ENCODE measurements at regions not wholly inside any gene's neighbourhood (a gene's known extent, or its start where the extent isn't known, plus 50 kb on each side); places are given as distances from the start of the nearest gene placed in this dataset.
"Not testable (repeated sequence)": the region's sequence is repeated elsewhere in the genome, so short reads cannot be mapped to it uniquely, and the experiment has no call there.

DNA sequence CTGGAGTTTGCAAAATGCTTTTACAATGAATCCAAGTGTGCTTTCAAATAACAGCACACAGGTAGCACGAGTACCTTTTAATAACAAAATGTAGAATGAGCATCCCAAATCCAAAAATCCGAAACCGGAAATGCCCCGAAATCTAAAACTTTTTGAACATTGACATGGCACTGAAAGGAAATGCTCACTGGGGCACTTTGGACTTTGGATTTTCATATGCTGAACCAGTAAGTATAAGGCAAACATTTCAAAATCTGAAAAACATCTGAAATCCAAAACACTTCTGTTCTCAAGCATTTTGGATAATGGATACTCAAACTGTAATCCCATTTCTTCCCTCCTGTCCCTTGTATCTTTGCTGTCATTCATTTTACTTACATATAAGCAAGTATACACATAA is 50.1 kb downstream of the GCNT4 start:
- DNase-seq (ENCODE audit: low read depth) = no peak

DNA sequence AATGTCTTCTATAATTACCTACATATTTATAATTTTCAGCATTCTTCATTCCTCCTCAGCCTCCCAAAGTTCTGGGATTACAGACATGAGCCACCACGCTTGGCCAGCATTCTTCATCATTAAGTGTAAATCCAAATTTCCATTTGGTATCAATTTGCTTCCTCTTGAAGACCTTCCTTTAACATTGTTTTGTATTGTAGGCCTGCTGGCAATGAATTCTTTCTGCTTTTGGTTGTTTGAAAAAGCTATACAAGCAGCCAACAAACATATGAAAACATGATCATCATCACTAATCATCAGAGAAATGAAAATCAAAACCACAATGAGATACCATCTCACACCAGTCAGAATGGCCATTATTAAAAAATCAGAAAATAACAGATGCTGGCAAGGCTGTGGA is 56.4 kb downstream of the GCNT4 start:
- DNase-seq (ENCODE audit: low read depth) = no peak

DNA sequence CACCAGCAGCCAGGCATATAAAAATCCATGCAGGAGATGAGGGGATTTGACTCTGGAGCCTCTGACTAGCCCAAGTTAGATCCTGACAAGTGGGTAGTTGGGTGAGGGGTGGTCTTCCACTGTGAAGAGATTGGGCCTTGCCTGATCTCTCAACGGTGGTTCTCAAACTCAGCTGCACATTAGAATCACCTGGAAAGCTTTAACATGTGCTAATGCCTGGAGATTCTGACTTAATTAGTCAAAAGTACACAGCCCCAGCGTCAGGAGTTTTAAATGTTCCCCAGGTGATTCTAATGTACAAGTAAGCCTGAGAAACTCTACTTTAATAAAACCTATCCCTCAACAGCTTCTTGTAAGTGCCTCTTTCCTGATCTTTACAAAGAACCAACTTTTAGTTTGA is 57.5 kb downstream of the GCNT4 start:
- no peak for DNase-seq (ENCODE audit: low read depth)

DNA sequence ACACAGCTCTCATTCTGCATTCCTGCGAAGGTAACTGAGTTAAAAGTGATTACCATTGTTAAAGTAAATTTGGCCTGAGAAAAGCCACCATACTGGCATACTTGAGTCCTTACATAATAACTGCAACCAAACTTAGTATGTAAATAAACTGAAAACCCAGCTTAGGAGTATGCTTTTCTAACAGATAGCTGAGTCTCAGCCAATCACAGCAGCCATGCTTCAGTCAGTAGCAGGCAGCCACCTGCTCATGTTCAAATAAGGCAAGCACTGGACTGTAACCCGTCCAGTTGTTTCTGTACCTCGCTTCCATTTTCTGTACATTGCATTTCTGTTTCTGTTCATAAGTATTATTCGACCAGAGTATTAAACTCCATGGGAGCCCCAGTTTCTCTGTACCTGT is 58.6 kb downstream of the GCNT4 start:
- DNase-seq (ENCODE audit: low read depth) = peak; percentile 25

DNA sequence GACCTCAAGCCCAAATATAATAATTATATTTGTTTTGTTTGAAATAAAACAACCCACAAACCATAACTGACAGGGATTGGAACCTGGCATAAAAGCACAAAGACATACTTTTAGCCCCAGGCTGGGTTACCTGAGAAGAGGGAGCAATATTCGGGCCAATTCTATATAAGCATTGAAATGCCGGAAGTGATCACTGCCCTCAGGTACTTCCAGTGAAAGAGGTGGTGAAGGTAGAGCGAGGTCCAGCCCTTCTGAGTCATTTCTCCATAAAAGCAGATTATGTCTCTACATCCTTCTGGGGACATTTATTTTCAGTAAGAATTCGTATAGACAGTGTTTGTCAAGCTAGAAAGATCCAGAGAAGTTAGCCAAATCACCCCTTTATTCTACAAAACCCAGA is 59.6 kb downstream of the GCNT4 start:
- DNase-seq (ENCODE audit: low read depth) = no peak

DNA sequence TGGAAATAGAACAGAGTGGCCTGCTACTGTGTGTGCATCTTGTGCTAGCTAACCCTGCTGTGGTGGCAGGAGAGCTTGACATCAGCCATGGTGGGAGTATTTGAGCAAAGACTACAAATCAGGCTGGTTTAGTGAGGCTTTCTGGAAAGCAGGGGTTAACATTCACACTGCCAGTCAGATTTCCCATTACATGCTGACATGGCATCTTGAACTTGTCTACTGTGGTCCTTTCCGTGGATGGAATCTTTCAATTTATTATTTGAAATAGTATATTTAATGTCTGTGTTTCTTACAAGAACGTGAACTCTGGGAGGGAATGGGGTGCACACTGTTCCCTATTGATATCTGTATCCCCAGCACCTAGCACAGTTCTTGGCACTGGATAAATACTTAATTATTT is 60.8 kb downstream of the GCNT4 start:
- DNase-seq (ENCODE audit: low read depth) = no peak

DNA sequence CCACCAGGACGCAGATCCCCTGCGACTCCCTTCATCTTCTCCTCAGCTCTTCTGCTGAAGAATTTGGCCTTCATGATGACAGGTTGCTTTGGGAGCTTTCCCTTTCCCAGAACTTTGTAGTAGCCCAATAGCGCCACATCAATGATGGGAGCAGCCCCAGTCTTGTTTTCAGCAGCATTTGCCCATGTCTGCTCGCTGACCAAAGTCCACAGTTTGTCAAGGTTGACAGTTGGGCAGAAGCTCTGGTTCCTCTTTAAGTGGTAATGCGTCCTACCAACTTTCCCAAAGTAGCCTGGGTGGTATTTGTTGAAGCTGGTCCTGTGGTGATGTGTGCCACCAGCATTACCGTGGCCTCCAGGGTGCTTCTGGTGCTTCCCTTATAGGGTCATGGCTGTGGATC is 62.2 kb downstream of the GCNT4 start:
- DNase-seq (ENCODE audit: low read depth) = no peak

DNA sequence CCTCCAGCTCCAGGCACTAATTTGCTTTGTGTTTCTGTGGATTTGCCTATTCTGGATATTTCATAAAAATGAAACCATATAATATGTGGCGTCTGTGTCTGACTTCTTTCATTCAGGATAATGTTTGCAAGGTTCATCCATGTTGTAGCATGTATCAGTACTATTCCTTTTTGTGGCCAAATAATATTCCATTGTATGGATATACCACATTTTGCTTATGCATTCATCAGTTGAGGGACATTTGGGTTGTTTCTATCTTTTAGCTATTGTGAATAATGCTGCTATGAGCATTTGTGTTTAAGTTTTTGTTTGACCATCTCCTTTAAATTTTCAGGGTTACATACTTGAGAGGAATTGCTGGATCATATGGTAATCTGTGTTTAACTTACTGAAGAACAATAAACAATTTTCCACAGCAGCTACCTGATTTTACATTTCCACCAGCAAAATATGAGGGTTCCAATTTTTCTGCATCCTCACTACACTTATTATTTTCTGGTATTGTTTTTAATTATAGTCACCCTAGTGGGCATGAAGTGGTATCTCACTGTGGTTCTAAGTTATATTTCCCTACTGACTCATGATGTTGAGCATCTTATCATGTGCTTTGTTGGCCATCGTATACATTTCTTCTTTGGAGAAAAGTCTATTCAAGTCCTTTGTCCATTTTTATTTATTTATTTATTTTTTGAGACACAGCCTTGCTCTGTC is 63.9 kb downstream of the GCNT4 start:
- no peak for DNase-seq (ENCODE audit: low read depth)

DNA sequence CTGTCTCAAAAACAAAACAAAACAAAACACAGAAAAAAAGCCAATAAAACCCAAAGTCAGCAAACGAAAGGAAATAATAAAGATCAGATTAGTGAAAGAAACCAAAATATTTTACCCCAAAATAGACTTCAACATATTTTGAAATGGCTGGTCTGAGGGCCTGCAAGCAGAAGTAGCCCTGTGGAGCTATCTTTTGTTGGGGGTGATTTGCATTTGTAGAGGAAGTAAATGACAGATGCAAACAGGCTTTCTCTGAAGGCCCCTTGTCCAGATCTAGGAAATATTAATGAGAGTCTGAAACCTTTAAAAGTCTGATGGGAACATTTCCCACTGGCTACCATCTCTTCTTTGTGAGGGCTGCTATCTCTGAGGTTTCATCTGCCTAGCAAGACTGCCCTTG is 74.0 kb downstream of the GCNT4 start:
- no peak for DNase-seq (ENCODE audit: low read depth)

DNA sequence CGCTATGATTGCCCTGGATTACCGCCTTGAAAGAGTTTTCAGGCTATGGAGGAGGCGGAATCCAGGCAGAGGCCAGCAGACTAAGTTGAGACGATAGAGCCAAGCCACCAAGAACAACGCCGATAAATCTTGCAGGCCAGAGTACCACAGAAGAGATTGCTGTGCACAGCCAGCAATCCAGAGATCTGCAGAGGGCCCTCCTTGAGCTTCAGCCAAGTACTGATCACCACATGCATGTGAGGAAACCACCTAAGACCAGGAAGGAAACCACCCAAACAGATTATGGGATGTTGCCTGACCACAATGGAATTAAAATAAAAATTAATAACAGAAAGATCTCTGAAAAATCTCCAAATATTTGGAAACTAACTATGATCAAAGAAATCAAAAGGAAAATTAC is 74.9 kb downstream of the GCNT4 start:
- peak; percentile 11 for DNase-seq (ENCODE audit: low read depth)

DNA sequence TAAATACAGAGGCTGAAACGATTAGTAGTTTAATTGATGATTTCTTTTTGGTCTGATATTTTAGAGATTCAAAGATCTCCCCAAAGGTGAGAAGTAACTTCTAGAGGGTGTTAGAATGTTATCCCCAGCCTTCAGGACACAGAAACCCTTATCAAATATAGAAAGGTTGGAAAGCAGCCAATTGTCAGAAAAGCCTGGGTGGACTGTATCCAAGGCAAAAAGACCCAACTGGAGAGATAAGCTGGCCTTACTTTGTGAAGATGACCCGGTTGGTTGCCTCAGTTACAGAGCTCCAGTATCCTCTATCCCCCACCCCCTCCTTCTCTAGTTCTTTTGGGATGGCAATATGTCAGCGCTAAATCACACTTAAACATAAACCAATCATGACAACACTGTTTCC is 75.7 kb downstream of the GCNT4 start:
- no peak for DNase-seq (ENCODE audit: low read depth)

DNA sequence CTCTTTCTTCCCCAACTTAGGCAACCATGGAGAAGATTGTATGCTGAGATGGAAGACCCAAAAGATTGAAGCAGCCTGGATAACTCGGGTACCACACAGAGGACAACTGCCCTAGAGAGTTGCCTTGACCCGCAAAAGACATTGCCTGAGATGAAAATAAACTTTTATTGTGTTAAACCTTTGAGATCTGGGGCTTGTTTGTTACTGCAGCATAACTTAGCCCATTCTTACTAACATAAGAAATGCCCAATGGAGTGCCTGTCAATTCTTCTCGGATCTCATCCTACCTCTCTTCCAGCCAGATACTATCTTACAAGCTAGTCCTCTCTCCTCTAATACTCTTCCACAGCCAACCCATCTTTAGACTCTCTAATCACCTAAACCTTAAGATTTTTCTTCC is 76.8 kb downstream of the GCNT4 start:
- DNase-seq (ENCODE audit: low read depth) = no peak

DNA sequence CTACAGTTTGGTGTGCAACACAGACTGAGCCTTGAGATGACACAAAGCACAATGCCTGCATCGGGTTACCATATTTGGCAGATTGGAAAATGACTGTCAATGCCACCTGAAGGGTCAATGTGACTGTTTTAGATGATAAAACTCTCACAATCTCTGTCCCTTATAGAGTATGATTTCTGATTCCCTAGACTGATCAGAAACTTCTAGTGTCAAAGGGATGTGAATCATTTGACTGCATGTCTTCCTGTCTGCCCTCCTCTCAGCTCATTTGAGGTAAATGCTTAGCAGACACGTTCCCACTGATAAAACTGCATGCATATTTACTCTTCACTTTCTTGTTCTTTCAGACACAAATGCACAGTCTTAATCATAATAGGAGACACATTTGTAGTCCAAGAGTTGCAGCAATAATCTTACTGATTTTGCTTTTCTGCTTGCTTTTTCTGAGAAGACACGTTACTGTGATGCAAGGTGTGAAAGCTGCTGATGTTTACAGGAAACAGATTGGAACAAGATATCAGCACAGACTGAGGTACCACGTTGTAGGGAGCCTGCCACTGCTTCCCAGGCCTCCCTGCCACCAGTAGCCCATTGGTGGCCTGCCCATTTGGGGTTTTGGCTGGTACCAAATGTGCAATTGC is 77.8 kb downstream of the GCNT4 start:
- no peak for DNase-seq (ENCODE audit: low read depth)

DNA sequence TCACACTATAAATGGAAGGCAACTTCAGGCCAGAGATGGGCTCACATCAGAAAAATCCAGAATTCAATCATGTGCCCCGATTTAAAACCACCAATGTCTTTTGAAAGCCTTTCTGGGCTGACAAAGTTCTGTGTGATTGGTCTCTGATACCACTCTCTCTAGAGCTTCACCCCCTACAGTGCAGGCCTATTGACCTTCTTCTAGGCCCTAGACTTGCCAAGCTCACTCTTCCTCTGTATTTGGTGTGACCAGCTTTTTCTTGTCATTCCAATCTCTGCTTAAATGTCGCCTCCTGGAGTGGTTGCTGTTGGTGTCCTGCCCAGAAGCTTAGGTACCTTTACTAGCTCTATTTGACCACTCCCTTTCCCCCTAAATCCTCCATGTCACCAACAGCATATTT is 78.7 kb downstream of the GCNT4 start:
- no peak for DNase-seq (ENCODE audit: low read depth)

DNA sequence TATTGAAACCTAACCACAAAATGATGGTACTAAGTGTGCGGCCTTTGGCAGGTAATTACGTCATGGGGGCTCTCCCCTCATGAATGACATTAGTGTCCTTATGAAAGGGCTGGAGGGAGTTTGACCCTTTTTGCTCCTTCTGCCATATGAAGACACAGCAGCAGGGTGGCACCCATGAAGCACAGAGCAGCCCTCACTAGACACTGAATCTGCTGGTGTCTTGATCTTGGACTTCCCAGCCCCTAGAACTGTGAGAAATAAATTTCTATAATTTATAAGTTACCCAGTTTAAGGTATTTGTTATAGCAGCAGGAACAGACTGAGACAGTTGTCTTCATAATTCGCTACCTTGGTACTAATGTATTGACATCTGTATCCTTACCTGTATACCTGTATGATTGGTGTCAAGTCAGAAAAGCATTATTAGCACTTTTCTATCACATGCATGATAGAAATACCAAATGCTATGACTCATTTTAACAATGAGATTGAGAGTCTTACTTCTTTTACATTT is 80.4 kb downstream of the GCNT4 start:
- DNase-seq (ENCODE audit: low read depth) = no peak

DNA sequence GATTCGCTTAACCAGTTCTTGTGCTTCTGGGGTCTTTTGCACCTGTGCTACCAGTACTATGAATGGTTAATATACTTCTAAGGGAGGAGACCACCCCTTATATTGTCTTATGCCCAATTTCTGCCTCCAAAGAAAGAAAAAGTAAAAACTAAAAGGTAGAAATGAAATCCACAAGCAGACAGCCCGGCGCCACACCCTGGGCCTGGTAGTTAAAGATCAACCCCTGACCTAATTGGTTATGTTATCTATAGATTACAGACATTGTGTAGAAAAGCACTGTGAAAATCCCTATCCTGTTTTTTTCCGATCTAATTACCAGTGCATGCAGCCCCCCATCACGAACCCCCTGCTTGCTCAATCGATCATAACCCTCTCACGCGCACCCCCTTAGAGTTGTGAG is 81.5 kb downstream of the GCNT4 start:
- DNase-seq (ENCODE audit: low read depth) = not testable (repeated sequence)

DNA sequence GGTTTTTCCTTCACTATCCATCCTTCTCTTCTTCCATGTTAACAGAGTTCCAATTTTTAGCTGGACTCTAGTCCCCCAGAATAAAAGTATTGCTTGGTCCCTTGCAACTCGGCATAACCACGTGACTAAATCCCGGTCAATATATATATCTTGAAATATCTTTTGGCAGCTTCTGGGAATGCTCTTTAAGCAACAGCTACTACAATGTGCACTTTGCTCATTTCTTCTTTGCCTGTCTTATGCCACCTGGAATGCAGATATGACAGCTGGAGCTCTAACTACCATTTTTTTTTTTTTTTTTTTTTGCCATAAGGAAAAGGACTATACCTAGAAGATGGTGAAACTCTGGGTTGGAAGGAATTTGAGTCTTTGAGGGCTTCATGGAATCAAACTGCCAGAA is 82.6 kb downstream of the GCNT4 start:
- no peak for DNase-seq (ENCODE audit: low read depth)

DNA sequence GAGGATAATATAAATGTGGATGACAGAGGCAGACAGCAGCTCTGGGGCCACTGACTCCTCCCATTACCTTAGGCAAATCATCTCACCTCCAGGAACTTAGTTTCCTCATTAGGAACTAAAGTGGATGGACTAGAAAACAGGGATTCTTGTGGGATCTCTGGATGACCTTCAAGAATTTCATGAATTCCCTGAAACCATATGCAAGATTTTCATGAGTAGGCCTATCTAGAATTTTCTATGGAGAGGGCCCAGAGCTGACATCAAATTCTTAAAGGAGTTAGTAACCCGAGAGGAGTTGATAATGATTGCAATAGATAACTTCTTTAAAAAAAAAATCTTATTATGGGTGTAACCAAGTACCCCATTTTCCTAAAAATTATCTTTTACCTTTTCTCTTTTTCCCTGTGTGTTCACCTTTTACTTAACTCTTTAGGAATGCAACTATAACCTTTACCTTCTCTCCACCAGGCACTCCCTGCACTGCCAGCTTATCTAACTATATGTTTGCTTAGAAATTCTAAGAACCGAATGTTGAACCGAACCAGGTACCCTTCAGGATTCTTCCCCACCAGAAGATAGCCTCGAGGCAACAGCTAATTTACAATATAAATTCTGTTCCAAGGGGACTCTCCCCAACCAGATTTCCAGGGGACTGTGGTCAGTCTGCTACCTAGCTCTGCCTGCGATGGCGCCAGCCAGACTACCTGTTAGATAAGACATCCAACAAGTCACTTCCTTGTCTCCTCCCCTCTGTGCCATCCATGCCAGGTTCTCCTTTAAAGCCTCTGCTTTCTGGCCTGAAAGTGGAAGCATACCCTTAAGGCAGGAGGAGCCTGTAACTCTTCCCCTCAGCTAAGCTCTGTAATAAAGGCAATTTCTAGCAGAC is 86.0 kb downstream of the GCNT4 start:
- peak; percentile 81 for DNase-seq (ENCODE audit: low read depth)

DNA sequence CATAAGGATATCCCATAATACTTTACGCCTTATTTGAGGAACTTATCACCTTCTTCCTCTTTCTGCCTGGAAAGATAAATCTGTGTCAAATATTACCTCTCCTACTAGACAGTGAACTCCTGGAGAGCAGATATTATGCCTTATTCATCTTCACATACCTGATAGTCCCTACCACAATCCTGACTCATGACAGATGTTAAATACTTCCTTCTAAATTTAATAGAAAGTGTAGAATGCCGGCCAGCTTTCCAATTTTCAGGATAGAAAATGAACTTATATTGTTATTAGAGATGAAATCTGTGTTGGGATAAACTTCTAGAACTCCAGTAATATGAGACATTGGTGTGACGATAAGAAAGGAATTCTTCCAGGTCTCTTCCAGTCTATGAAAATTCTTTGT is 89.0 kb downstream of the GCNT4 start:
- DNase-seq (ENCODE audit: low read depth) = no peak

DNA sequence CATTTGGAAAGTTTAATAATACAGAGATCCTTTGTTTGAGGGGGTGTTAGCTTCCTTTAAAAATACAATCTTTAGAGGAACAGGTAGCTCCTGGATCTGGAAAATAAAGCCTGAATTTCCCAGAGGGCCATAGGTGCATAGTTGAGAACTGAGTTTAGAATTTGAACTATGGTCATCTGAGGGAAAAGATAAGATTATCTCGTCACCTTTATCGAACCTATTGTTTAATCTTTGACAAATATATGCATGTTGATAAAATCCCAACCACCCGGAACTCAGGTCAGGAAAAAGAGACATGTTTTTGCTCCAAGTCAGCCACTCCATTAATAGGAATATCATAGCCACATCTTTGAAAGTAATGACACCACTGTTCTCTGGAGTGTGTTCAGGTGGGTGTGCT is 91.7 kb upstream of the FAM169A start:
- DNase-seq (ENCODE audit: low read depth) = no peak

DNA sequence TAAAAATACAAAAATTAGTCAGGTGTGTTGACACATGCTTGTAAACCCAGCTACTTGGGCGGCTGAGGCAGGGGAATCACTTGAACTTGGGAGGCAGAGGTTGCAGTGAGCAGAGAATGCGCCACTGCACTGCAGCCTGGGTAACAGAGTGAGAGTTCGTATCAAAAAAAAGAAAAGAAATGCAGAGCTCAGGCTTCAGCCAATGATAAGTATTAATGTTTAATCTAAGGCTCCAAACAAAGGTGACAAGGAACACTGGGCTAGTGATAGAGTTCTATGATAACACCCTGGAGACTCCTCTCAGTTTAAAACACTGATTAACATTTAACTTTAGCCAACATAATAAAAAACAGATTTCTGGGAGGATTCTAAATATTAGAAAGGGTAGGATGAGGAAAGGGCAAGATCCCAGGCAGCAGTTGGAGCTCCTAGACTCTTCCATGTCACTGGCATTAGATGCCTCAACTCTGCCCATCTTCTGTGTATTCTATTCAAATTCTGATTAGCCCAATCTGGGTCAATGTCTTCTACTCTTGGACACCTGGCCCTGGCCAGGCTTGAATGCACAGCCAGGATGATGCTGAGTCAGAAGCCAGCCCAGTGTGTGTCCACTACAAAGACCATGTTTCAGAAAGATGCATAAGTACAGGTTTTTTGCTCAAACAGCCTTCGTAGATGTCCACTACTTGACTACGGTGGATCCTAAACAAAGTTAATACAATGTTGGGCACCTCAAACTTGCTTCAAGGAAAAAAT is 91.0 kb upstream of the FAM169A start:
- no peak for DNase-seq (ENCODE audit: low read depth)

DNA sequence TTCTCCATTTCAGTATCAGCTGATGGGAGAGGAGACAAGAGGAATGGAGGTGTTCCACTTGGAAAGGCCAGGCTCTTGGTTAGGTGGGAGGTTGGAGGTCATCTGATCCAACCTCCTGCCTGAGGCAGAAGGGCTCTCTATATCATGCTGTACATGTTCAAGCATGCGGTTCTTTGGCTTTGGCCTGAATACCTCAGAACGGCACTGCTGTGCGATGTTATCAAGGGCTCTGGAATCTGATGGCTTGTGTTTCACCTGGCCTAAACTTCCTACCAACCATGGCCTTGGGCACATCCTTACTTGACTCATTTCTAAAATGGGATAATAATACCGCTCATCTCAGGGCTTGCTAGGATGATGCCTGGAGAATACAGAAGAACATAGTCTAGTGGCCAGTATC is 90.1 kb upstream of the FAM169A start:
- DNase-seq (ENCODE audit: low read depth) = no peak
